Lower lobe of right lung (tissue), 2 donors: ENCODE measurements at regions not wholly inside any gene's neighbourhood (a gene's known extent, or its start where the extent isn't known, plus 50 kb on each side); places are given as distances from the start of the nearest gene placed in this dataset.
A peak's percentile ranks its signal among the peaks of the same experiment; 100 is the strongest.

ENCODE experiments used
- ATAC-seq, 2 donors: fragments of 200-7000 bp; cut with Tn5 transposase; one replicate each; pipeline ENCODE4 v1.9.1; 2020 to 2022; ENCODE audit warnings: mild to moderate bottlenecking in 2 of 2, moderate library complexity in 2 of 2
- DNase-seq: peaks from one replicate; pipeline ENCODE4 v3.0.0-alpha.2; 2020
- H3K27ac ChIP-seq: fragments of 200-600 bp; one replicate; pipeline ENCODE4 v1.8.0; 2022
- H3K27me3 ChIP-seq: fragments of 200-600 bp; one replicate; pipeline ENCODE4 v1.8.0; 2022; ENCODE audit warnings: low read depth
- H3K36me3 ChIP-seq: fragments of 200-600 bp; one replicate; pipeline ENCODE4 v1.8.0; 2022; ENCODE audit warnings: mild to moderate bottlenecking
- H3K4me1 ChIP-seq: fragments of 200-600 bp; one replicate; pipeline ENCODE4 v1.8.0; 2022
- H3K4me3 ChIP-seq: fragments of 200-600 bp; one replicate; pipeline ENCODE4 v1.8.0; 2022; ENCODE audit warnings: mild to moderate bottlenecking
- H3K9me3 ChIP-seq: fragments of 200-600 bp; one replicate; pipeline ENCODE4 v1.8.0; 2022
- intact Hi-C: fragments of 100-400 bp; cut with DNase I; formaldehyde crosslinking; loops from one replicate; pipeline ENCODE4 v1.11.0; 2022
- TF ChIP-seq, protein P1 (sequence below): fragments of 200-600 bp; IDR thresholded peaks from one replicate; pipeline ENCODE4 v1.8.0; 2022; ENCODE audit warnings: antibody characterized with exemption, mild to moderate bottlenecking
- donor health status: DM: no; HTN: yes; CAD: no; lungs with severe emphysema.

DNA sequence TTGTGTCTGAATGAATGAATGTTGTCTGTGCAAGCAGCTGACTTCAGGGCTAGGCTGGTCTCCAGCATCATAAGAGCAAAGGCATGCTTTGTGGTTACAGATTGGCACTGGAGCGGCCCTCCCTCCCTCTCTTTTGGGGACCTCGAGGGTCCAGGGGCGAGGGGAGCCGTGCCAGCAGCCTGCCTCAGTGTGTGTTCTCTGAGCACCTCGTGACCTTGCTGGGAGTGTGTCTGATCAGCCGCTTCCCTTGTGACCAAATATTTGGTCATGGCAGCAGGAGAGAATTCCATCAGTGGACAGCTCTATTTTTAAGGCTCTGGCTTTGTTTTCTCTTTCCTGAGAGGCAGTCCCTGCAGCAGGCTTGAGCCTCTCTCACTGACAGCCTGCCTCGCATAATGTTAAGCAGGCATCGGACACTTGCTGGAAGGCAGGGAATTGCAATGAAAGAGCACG, 329.7 kb downstream of the UQCRFS1 start:
- Histone ChIP-seq H3K27me3 (peaks cover 11% of the 10 kb centered on the region), H3K36me3 (no peaks in the 10 kb centered on the region), H3K4me3 (peak overlapping the region; percentile 3), H3K27ac (no peak overlapping the region), H3K9me3 (no peaks in the 10 kb centered on the region), H3K4me1 (peaks cover 4% of the 10 kb centered on the region)
- DNase-seq (no peak), ATAC-seq (peak in 1 of 2 donors; percentile 62)
- TF ChIP-seq, protein P1, sequence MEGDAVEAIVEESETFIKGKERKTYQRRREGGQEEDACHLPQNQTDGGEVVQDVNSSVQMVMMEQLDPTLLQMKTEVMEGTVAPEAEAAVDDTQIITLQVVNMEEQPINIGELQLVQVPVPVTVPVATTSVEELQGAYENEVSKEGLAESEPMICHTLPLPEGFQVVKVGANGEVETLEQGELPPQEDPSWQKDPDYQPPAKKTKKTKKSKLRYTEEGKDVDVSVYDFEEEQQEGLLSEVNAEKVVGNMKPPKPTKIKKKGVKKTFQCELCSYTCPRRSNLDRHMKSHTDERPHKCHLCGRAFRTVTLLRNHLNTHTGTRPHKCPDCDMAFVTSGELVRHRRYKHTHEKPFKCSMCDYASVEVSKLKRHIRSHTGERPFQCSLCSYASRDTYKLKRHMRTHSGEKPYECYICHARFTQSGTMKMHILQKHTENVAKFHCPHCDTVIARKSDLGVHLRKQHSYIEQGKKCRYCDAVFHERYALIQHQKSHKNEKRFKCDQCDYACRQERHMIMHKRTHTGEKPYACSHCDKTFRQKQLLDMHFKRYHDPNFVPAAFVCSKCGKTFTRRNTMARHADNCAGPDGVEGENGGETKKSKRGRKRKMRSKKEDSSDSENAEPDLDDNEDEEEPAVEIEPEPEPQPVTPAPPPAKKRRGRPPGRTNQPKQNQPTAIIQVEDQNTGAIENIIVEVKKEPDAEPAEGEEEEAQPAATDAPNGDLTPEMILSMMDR: no peak
- intact Hi-C loops: no loop called here

DNA sequence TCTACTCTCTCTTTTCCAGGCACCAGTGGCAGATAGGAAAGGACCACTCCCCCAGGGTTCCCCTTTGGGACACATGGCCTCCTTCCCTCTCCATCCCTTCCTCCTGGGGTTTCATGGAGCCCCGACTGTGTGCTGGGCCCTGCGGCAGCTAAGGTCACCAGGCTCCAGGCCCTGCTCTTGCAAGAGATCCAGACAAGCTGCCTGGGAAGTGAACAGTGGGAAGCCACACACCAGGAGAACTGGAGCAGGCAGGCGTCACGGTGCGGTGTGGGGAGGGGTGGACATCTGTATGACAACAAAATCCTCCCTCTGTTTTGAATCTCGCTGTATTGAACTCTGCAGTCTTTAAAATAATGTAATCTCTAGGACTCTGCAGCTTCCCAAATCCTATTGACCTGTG, 330.1 kb downstream of the UQCRFS1 start:
- Histone ChIP-seq H3K4me3 (no peak overlapping the region), H3K9me3 (no peaks in the 10 kb centered on the region), H3K36me3 (no peaks in the 10 kb centered on the region), H3K4me1 (peaks cover 4% of the 10 kb centered on the region), H3K27me3 (peaks cover 11% of the 10 kb centered on the region), H3K27ac (no peak overlapping the region)
- DNase-seq (no peak), ATAC-seq (peak in 1 of 2 donors; percentile 23)
- TF ChIP-seq, protein P1: no peak
- intact Hi-C loops: no loop called here

DNA sequence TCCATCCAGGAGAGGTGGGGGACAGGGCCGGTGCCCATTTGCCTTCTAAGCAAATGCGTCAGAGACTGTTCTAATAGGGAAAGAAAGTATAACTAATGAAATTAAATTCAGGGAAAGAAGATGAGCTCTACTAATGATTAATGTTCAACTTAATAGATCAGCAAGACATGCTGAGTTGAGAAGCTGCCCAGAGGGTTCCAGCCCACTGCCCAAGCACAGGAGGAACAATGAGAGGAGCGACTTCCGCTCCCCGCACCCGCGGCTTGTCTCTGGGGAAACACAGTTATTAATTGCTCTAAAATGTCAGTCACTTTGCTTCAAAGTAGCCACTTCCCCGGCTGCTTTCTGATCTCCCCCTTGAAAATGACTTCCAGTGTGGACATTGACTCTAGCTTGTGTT, 331.3 kb downstream of the UQCRFS1 start:
- no peak for ATAC-seq
- intact Hi-C loops: no loop called here

DNA sequence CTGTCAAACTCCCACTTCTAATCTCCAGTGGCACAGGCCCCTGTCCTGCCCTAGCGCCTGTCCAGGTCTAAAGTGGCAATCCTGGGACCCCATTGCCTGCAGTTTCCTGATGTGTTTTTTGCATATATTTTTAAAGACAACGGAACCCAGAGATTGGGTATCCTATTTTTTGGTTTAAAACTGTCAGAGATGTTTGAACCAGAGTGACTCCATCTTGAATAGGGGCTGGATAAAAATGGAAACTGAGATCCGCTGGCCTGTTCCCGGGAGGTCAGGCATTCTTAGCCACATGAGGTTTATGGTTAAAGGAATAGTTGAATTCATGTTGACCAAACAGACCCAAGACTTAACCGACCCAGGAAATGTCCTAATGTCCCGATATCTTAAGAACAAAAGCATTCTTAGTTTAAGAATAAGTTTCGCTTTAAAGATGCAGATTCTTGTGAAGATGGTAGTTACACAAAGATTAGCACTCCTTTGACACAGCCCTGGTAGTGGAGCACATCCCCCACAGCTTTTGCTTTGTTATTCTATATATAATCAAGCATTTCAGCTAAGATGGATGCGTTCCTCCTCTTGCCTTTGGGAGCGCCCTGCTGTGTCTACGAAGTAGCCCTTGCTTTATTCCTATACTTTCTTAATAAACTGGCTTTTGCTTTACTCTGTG, 332.1 kb downstream of the UQCRFS1 start:
- DNase-seq: no peak
- peaks cover 4% of the 10 kb centered on the region for H3K4me1 ChIP-seq
- H3K4me3 ChIP-seq: no peak overlapping the region
- H3K36me3 ChIP-seq: no peaks in the 10 kb centered on the region
- TF ChIP-seq, protein P1: no peak
- ATAC-seq: no peak
- H3K9me3 ChIP-seq: no peaks in the 10 kb centered on the region
- intact Hi-C loops: no loop called here
- H3K27ac ChIP-seq: no peak overlapping the region
- peaks cover 11% of the 10 kb centered on the region for H3K27me3 ChIP-seq

More for the DNA sequence above, 331.3 kb downstream of the UQCRFS1 start:
- H3K27ac ChIP-seq: no peak overlapping the region
- no peaks in the 10 kb centered on the region for H3K36me3 ChIP-seq
- no peak overlapping the region for H3K4me3 ChIP-seq
- peaks cover 4% of the 10 kb centered on the region for H3K4me1 ChIP-seq
- TF ChIP-seq, protein P1: no peak
- no peaks in the 10 kb centered on the region for H3K9me3 ChIP-seq
- no peak for DNase-seq
- peaks cover 11% of the 10 kb centered on the region for H3K27me3 ChIP-seq

DNA sequence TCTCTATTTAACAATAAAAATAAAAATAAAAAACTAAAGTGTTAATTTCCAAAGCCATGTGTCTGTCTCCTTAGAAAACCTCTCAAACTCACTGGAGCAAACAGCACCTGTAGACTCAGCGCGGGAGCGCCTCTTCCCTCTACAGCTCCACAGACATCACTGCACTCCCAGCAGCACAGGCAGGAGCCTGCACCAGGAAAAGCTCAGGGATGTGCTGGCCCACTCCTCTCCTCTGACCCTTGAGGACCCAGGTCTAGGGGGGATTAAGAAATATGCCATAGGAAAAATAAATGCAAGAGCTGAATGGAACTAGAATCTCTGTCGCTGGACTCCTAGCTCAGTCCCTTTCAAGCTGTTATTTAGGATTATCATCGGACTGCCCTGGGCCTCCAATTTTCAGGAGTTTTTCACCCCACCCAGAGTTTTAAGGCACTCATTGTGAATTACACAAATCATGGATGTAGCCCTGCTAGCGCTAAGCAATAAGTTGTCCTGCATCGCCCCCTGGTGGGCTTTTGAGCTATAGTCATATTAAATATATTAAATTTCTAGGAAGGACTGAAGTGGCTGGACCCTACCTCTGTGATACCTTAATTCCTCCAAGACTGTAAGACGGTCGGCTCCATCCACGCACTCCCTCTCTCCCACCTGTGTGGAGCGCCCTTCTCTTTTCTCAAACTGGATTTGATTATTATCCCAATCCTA, 333.9 kb downstream of the UQCRFS1 start:
- Histone ChIP-seq H3K4me1 (peaks cover 4% of the 10 kb centered on the region), H3K27ac (no peak overlapping the region), H3K36me3 (no peaks in the 10 kb centered on the region), H3K4me3 (no peak overlapping the region), H3K27me3 (peaks cover 6% of the 10 kb centered on the region), H3K9me3 (no peaks in the 10 kb centered on the region)
- TF ChIP-seq, protein P1: peak; percentile 69
- intact Hi-C loops: no loop called here
- peak; percentile 64 for DNase-seq
- ATAC-seq: peak; percentile 41 to 57
